ENCODE measurements at regions not wholly inside any gene's neighbourhood (a gene's known extent, or its start where the extent isn't known, plus 50 kb on each side); places are given as distances from the start of the nearest gene placed in this dataset.

GRCh38 chr3:103927896-103928295, 1438.8 kb upstream of the ALCAM start:
- no peak for TF ChIP-seq ZNF274 (IDR thresholded peaks at IDR 0.05; ENCODE audit: low read depth, low read length)
- TF ChIP-seq YY1 (IDR thresholded peaks at IDR 0.05; ENCODE audit: insufficient read depth, insufficient read length), result no peak
